ENCODE measurements at regions not wholly inside any gene's neighbourhood (a gene's known extent, or its start where the extent isn't known, plus 50 kb on each side); places are given as distances from the start of the nearest gene placed in this dataset.
"Not testable (repeated sequence)": the region's sequence is repeated elsewhere in the genome, so short reads cannot be mapped to it uniquely, and the experiment has no call there.

DNA sequence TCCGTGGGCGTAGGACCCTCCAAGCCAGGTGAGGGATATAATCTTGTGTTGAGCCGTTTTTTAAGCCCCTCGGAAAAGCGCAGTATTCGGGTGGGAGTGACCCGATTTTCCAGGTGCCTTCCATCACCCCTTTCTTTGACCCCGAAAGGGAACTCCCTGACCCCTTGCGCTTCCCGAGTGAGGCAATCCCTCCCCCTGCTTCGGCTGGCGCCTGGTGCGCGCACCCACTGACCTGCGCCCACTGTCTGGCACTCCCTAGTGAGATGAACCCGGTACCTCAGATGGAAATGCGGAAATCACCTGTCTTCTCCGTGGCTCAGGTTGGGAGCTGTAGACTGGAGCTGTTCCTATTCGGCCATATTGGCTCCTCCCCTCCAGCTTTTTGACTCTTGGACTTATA lies 1365.0 kb downstream of the GRIK2 start:
- not testable (repeated sequence) for DNase-seq (ENCODE audit: low spot score)

DNA sequence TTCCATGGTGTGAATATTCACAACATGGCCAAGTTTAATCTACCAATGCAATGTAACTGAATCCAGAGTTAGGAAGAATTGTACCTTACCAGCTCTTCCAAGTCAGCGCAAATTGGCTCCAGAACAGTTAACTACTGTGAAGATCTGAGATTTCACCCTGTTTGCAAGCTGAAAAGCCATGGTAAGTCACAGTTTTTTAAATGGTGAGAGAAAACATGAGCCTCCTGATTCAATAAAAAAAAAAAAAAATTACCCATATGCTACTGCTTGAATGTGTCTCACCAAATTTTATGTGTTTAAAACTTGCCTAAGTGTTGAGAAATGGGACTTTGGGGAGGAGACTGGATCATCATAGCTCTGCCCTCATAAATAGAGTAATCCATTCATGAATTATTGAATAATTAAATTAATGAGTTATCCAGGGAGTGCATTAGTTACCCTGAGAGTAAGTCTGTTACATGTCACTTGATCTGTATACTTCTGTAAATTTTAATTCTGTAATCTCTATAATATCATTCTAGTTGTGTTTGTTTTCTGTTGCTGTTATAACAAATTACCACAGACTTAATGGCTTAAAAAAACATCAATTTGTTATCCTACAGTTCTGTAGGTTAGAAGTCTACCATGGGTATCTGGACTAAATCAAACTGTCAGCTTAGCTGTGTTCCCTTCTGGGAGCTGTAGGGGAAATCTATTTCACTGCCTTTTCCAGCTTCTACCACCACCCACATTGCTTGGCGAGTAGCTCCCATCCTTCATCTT lies 1355.9 kb downstream of the GRIK2 start:
- DNase-seq (ENCODE audit: low spot score): no peak

DNA sequence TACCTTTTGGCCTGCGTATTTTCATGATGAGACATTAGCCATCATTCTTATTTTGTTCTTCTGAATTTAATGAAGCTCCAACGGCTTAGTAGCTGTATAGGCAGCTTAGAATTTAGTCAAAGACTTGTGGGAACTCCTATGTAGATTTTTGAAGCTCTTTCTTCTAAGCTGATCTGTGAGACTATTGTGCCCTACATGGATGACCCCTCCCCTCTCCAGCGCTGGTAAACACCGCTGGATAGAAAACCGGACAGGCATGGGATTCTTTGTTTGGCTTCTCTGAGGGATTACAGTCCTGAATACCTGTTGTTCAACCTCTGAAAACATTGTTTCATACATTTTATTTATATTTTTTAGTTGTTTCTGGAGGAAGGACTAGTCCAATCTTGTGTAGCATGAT lies 1353.4 kb downstream of the GRIK2 start:
- DNase-seq (ENCODE audit: low spot score): no peak

DNA sequence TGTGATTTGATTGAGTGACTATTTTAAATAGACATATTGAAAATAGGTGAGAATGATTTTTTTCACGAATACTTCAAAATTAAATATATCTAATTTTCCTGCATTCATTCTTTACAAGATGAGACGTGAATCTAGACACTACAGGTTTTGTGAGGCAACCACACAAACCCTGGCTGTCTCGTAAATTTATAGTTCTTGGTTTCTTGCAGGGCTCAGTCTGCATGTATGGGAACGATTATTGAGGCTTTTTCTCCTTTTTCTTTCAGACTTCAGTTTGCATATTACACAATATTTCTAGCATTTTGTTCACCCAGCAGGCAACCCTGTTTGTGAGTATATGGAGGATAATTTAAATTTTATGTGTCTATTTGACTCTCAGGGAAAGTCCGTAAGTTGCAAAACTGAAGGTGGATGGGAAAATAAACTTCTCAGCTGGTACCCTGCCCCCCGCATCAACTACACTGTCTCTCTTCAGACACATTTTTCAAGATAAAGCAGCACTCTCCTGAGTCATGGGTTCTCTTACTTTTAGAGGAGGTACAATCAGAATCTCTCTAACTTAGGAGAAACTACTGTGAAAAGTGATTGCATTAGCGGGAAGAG lies 1349.3 kb downstream of the GRIK2 start:
- DNase-seq (ENCODE audit: low spot score): no peak

DNA sequence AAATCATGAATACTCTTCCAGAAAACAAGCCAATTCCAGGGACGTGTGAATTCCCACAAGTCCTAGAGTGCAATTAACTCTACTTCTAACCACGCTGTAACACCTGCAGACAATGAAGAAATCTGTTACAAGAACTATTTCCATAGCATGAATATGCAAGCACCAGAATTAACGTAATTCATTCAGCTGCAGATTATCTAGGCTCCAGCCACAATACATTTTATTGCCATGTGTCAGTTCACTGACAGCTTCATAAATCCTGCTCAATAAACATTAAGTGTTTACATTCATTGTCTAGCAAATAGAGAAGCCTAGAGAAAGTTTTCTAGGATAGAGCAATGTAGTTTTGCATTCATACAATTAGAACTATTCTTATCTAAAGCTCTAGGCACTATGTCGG lies 1348.5 kb downstream of the GRIK2 start:
- no peak for DNase-seq (ENCODE audit: low spot score)

DNA sequence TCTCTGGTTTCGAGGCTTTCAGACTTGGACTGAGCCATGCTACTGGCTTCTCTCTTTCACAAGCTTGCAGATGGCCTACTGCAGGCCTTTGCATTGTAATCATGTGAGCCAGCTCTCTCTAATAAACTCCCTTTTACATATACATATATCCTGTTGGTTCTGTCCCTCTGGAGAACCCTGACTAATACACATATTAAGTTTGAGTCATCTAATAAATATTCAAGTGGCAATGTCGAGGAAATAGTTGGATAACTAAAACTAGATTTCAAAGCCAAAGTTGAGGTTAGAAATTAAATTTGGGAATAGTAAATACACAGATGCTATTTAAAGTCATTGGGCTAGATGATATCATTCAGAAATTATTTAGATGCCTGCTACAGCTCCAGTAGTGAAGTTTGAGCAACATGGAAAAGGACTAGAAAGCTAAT lies 1343.4 kb downstream of the GRIK2 start:
- no peak for DNase-seq (ENCODE audit: low spot score)

DNA sequence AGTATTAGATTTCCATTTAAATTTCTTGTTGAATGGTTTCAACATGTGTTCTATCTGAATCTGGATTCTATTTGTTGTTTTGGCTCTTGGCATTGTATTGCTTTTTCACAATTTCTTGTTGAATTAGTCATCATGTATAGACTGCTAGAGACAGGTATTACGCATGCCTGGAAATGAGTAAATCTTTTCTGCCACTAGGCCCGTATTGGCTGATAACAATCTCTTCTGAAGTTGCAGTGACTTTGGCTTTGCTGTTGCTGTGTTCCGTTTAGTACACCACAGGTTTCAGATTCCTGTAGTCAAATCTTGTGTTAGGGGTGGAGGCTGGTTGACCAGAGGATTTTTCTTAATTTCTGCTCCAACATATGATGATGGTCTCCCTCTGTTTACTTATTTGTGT lies 1339.4 kb downstream of the GRIK2 start:
- DNase-seq (ENCODE audit: low spot score): no peak

DNA sequence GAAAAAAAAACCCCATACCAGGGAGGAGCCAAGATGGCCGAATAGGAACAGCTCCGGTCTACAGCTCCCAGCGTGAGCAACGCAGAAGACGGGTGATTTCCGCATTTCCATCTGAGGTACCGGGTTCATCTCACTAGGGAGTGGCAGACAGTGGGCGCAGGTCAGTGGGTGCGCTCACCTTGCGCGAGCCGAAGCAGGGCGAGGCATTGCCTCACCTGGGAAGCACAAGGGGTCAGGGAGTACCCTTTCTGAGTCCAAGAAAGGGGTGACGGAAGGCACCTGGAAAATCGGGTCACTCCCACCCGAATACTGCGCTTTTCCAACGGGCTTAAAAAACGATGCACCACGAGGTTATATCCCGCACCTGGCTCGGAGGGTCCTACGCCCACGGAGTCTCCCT lies 1328.6 kb downstream of the GRIK2 start:
- DNase-seq (ENCODE audit: low spot score): not testable (repeated sequence)

DNA sequence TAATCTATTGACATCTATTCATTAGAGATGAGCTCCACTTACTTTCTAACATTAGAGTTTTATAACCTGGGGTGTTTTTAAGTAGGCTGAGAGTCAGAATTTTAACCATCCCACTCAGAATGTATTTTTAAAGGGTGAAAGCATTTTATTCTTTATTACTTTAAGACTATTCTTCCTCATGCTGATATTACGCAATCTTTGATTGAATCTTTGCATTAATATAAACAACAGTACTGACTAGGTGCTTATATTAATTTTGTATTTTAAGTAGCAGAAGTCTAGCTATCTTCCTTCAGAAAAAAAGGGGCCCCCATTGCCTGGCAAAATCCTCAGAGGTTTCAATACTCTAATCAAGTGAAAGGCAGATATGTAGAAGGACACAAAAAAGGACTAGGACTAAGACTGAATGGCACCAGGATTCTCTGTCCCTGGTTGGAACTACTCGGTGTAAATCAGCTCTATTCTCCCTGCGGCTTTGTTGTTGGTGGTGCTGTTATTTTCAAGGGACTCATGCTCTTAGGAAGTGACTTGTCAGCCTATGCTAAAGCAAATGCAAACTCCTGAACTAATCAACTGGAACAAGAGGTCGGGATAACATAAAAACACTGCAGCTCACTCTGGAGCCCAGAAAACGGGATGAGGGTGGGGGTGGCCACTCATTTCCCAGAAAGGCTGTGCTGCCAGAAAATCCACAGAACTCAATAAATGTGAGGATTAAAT lies 1324.4 kb downstream of the GRIK2 start:
- no peak for DNase-seq (ENCODE audit: low spot score)

DNA sequence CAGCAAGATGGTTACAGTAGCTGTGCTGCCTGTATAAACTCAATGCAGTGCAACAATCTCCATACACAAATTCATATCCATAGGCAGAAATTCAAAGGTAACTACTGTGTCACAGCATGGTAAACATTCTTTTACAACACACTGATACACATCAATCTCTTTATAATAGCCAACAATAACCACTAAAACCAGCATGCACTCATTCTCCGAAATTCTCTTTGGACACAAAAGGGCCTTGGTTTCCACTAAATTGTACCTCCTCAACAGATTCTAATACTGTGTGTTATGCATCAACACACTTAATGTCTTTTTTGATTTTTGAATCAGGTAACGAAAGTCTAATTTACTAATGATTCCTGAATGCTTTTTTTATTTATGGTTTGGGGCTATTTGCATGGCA lies 1323.7 kb downstream of the GRIK2 start:
- DNase-seq (ENCODE audit: low spot score): no peak

DNA sequence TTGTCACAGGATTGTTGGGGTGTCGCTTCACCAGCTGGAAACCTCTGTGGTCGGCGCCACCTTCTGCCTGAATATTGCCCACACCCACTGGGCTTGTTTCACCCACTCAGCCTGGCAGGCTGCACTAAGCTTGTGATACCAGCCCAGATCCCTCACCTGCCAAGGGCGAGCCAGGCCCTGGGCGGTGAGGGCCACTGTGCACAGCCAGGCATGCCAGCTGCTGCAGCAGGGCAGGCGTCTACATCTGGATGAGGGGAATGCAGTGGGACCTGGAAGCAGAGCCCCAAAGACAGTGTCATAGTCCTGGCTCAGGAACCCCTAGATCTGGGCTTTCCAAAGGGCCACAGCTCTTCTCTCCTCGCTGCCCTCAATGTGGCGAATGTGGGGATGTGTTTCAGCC lies 1307.5 kb downstream of the GRIK2 start:
- DNase-seq (ENCODE audit: low spot score): no peak

DNA sequence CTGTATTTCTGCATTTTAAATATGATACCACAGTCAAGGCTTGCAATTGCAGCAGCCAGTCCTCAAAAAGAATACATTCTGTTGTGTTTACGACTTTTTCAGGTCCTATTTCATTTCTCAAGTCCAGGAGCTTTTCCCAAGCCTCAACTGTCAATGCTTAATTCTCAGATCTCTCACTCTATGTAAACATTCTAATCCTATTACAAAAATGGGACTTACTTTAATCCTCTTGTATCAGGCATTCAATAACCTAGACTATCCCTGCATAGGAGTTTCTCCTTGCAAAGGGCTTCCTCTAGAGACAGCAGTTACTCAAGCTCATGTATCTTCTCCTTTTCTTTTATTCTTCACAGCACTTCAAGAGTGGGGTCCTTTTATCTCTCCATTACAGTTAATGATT lies 1293.0 kb downstream of the GRIK2 start:
- no peak for DNase-seq (ENCODE audit: low spot score)

DNA sequence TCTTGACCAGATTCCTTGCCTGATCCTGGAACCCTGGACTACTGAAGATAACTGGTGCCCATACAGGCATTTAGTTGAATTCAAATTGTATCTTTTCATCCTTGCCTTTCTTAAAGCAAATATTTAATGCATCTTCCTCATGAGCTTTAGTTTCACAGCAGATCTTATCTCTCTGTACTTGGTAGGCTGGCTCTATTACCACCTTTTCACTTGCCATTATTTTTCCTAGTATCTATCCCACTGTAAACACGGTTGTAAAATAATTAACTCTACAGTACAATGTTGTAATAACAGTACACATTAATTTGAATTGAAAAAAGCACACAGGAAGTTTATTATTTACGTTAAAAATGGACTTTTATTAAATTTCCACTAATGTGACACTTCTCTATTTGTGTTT lies 1286.9 kb downstream of the GRIK2 start:
- DNase-seq (ENCODE audit: low spot score): no peak

DNA sequence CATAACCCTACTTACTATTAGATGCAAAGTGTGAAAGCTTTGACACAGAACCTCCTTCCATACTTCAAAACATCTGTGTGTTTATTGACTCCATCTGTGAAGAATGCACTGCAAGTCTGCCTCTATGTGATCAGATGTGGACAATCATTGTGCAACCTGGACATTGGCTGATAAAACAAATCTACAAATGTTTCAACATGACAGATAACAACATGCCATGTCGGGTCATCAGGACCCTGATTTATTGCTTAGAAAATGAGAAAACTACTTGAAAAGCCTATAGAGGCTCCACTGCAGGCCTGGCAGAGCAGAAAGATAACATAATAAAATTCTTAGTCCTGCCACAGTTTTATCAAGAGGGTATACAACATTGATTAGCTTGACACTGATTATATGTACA lies 1286.4 kb downstream of the GRIK2 start:
- no peak for DNase-seq (ENCODE audit: low spot score)

DNA sequence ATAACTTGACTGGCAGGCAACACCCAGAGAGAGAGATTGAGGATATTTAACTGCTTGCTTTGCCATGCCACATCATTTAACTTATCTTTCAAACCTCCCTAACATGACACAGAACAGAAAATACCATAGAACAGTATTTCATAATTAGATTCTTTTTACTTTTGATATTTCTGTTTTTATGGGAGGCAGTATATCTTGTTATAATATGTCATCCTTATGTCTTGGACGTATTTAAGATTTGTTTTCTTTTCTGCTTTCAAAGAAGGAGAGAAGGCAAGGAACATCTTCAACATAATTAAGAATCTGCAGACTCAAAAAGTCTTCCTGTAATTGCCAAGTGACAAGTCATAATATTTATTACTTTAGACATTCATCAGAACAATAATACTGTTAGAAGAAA lies 1283.7 kb downstream of the GRIK2 start:
- no peak for DNase-seq (ENCODE audit: low spot score)

DNA sequence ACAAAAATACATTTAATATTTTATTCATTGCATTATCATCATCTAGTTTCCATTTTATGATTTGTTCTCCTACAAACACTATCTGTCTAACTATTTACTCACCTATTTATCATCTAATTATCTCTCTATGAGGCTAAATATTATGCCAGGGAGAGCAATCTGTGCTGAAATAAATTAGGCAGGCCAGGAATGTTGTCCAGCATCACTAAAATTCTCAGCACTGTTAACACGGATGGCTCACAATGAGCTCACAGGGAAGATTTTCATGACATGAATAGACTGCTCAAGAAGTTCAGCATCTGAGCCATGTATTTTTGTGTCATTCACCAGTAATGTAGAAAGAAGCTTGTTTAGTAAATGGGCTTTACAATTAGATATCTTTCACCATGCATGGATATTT lies 1277.2 kb downstream of the GRIK2 start:
- DNase-seq (ENCODE audit: low spot score): no peak

DNA sequence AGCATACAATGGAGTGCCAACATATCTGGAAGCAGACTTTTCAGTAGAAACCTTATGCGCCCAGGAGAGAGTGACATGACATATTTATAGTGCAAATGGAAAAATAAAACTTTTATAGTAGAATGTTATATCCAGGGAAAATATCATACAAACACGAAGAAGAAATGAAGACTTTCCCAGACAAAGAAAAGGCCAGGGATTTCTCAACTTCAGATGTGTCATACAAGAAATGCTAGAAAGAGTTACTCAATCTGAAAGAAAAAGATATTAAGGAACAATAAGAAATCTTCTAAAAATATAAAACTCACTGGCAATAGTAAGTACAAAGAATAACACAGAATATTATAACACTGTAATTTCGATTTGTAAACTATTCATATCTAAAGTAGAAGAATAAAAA lies 1269.3 kb downstream of the GRIK2 start:
- no peak for DNase-seq (ENCODE audit: low spot score)

DNA sequence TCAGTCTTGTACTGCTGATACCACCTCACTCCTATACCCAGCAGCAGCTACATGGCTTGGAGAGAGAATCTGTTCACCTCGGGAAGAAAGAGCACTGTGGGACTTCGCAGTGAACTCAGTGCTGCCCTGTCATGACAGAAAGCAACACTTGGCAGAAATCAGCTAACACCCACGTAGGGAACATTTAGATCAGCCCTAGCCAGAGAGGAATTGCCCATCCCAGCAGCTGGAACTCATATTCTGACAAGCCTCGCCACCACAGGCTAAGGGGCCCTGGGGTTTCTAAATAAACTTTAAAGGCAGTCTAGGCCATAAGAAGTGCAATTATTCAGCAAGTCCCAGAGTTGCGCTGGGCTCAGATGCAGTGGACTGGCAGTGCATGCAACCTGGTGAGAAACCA lies 1266.8 kb downstream of the GRIK2 start:
- DNase-seq (ENCODE audit: low spot score): no peak

DNA sequence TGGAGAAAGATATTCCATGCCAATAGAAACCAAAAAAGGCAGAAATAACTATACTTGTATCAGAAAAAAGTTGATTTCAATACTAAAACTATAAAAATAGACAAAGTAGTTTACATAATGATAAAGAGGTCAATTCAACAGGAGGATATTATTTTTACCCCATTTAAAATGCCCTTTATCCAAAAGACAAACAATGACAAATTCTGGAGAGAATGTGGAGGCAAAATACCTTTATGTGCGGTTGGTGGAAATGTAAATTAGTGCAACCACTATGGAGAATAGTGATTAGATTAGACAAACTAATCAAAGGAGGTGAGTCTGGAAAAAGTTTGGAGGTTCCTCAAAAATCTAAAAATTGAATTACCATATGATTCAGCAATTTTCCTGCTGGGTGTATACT lies 1262.3 kb downstream of the GRIK2 start:
- DNase-seq (ENCODE audit: low spot score): no peak

DNA sequence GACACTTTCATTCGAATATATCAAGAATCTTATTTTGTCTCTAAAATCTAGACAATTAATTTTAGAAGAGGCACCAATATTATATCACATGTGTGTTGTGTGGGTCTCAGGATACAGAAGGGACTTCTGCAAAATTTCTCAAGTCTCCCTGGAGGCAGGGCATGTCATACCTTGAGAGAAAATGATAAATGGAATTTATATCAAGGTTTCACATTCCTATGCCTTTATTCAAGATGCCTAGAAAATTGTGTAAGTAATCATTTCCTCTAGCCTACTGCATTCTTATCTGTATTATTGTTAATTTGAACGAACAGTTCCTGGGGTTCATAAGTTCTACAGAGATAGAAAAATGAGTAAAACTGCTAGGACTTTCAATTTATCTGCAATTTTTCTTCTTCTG lies 1247.9 kb downstream of the GRIK2 start:
- no peak for DNase-seq (ENCODE audit: low spot score)

DNA sequence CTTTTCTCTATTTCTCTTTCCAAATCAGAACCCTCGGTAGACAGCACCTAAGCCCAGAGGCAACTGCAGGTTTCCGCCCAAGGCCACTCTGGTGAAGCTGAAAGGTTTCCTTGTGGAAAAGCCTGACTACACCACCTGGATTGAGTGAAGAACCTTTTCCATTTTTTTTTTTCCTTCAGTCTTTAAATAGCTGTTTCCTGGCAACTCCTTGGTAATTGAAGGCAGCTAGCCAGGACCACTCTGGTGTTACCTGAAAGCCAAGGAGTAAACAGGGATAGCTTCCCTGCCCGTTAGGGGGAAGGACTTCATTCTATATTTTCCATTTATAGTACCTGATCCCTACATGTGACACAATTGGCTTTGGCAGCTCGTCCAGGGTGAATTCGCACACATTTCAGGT lies 1238.4 kb downstream of the GRIK2 start:
- DNase-seq (ENCODE audit: low spot score): no peak

DNA sequence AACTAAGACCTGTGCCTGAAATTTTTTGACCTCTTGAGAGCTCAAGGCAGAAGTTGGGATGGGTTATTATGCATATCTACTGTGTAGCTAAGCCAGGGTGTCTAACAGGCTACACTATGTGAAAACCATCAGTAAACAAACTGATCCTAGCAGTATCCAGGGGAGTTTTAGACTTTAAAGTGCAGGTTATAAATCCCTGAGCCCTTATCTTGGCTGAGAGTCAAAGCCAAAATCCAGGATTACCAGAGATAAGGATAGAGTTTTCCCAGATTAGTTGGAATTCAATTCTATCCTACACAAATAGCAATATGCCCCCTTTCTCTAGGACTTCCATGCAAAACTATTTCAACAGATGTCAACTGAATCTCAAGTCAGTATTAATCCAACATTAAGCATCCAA lies 1229.7 kb downstream of the GRIK2 start:
- no peak for DNase-seq (ENCODE audit: low spot score)

DNA sequence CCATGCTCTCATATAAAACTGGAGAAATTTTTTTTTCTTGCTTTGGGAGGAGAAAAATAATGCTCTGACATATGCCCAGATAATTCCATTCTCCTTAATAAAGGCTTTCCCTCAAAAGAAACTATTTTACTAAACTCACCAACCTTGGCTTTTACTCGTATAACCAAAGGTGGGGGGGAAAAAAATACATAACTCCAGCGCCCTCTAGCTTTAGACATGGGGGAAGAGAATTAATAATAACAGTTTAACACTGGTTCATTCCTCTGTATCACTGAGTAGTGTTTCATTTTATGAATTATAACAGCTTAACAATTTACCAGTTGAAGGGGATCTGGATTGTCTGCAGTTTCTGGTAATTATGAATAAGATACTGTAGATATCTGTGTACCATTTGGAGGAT lies 1226.1 kb downstream of the GRIK2 start:
- DNase-seq (ENCODE audit: low spot score): no peak

DNA sequence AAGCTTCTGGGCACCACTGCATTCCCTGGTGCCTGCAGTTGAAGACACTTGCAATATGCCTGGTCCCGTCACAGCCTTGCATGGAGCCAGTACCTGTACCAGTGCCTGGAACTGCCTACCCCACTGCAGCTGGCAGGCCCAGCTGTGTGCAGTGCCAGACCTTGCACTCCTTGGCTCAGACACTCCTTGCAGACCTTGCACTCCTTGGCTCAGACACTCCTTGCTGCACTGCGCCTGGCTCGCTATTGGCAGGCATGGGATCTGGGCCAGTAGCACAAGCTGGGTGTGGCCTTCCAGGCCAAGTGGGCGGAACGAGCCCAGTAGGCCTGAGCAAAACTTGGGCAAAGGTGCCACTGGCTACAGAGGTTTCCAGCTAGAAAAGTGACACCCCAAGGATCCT lies 1189.1 kb downstream of the GRIK2 start:
- DNase-seq (ENCODE audit: low spot score): no peak

Measured in kidney capillary endothelial cell (primary cell).